Colonic mucosa (tissue), 4 donors: ENCODE measurements at regions not wholly inside any gene's neighbourhood (a gene's known extent, or its start where the extent isn't known, plus 50 kb on each side); places are given as distances from the start of the nearest gene placed in this dataset.

Experiments used
- DNase-seq: peaks from one replicate; pipeline ENCODE4 v3.0.0-alpha.2; 2020
- H3K27ac ChIP-seq: fragments of 200-600 bp; one replicate; pipeline ENCODE4 v1.8.0; 2021
- H3K27me3 ChIP-seq: fragments of 200-600 bp; one replicate; pipeline ENCODE4 v1.8.0; 2021
- H3K36me3 ChIP-seq: fragments of 200-600 bp; one replicate; pipeline ENCODE4 v1.8.0; 2021
- H3K4me1 ChIP-seq: fragments of 200-600 bp; one replicate; pipeline ENCODE4 v1.8.0; 2021; ENCODE audit warnings: mild to moderate bottlenecking
- H3K4me3 ChIP-seq: fragments of 200-600 bp; one replicate; pipeline ENCODE4 v1.8.0; 2021
- H3K9ac ChIP-seq, 2 donors: one replicate each; pipeline ENCODE4 v1.7.0; 2013; ENCODE audit warnings: control low read depth in 2 of 2, low read depth in 2 of 2, low read length in 2 of 2
- H3K9me3 ChIP-seq: fragments of 200-600 bp; one replicate; pipeline ENCODE4 v1.8.0; 2021
- CTCF ChIP-seq: fragments of 200-600 bp; IDR thresholded peaks from one replicate; pipeline ENCODE4 v1.8.0; 2022; ENCODE audit warnings: antibody characterized with exemption, mild to moderate bottlenecking
- intact Hi-C: fragments of 100-400 bp; cut with DNase I; formaldehyde crosslinking; loops from one replicate; pipeline ENCODE4 v1.14.1; 2022
- donor health status: healthy.
- donor health status: DM: no; HTN: no; CAD: no.
- donor health status: DM: no; HTN: no; CAD: no.

- Histone ChIP-seq H3K36me3 (no peaks in the 10 kb centered on the region), H3K27ac (no peak overlapping the region), H3K9ac (no peak overlapping the region), H3K9me3 (no peaks in the 10 kb centered on the region), H3K4me3 (no peak overlapping the region), H3K4me1 (no peaks in the 10 kb centered on the region), H3K27me3 (no peaks in the 10 kb centered on the region)
- no peak for DNase-seq
- intact Hi-C loops: no loop called here
- TF ChIP-seq CTCF: no peak
Measured at GRCh38 chr6:170463101-170463721, 89.9 kb downstream of the PSMB1 start.

DNA sequence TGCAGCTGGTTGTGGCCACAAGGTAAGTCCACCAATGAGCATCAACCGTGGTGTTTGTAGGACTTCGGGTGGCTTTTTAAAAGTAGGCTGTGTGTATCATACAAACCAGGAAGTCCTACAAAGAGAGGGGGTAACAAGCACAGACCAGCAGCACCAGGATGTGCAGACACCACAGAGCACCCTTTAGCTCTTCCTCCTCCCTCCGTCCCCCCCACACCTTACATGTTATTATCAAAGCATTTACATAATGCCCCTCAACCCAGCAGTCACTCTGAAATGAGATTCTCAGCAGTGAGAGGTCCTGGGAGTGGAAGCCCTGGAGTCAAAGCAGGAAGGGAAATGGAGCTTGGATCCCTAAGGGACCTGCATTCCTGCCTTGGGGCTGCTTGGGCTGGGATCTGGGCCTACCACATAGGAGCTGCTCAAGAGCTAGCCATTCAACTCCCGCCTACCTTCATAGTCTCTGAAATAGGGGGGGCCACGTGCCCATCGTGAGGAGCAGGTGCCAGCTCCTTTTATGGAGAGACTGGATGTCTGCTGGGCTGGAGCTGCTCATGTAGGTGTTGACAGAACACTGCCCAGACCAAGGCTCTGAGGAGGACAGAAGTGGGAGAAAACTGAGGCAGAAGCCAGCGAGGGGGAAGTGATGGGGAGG is 90.6 kb downstream of the PSMB1 start:
- TF ChIP-seq CTCF: no peak
- Histone ChIP-seq H3K9ac (no peak overlapping the region), H3K9me3 (no peaks in the 10 kb centered on the region), H3K36me3 (no peaks in the 10 kb centered on the region), H3K4me3 (no peak overlapping the region), H3K27ac (no peak overlapping the region), H3K27me3 (no peaks in the 10 kb centered on the region), H3K4me1 (no peaks in the 10 kb centered on the region)
- no peak for DNase-seq
- intact Hi-C loops: no loop called here

- no peak for DNase-seq
- H3K27ac ChIP-seq: no peak overlapping the region
- no peak for TF ChIP-seq CTCF
- no peak overlapping the region for H3K4me3 ChIP-seq
- H3K36me3 ChIP-seq: no peaks in the 10 kb centered on the region
- no peaks in the 10 kb centered on the region for H3K9me3 ChIP-seq
- no peak overlapping the region for H3K9ac ChIP-seq
- no peaks in the 10 kb centered on the region for H3K4me1 ChIP-seq
- no peaks in the 10 kb centered on the region for H3K27me3 ChIP-seq
- intact Hi-C loops: no loop called here
Measured at GRCh38 chr6:170461556-170462365, 91.3 kb downstream of the PSMB1 start.

GRCh38 chr6:170461111-170461510 is 92.0 kb downstream of the PSMB1 start:
- H3K36me3 ChIP-seq: no peaks in the 10 kb centered on the region
- H3K9ac ChIP-seq: no peak overlapping the region
- no peaks in the 10 kb centered on the region for H3K27me3 ChIP-seq
- no peaks in the 10 kb centered on the region for H3K4me1 ChIP-seq
- intact Hi-C loops: no loop called here
- no peaks in the 10 kb centered on the region for H3K9me3 ChIP-seq
- no peak for DNase-seq
- TF ChIP-seq CTCF: no peak
- no peak overlapping the region for H3K27ac ChIP-seq
- H3K4me3 ChIP-seq: no peak overlapping the region

GRCh38 chr6:170460641-170461040 is 92.5 kb downstream of the PSMB1 start:
- H3K9ac ChIP-seq: no peak overlapping the region
- DNase-seq: no peak
- no peak overlapping the region for H3K27ac ChIP-seq
- TF ChIP-seq CTCF: no peak
- no peak overlapping the region for H3K4me3 ChIP-seq
- H3K27me3 ChIP-seq: no peaks in the 10 kb centered on the region
- intact Hi-C loops: no loop called here
- no peaks in the 10 kb centered on the region for H3K4me1 ChIP-seq
- no peaks in the 10 kb centered on the region for H3K9me3 ChIP-seq
- no peaks in the 10 kb centered on the region for H3K36me3 ChIP-seq
